HFFc6 (cell line): ENCODE measurements at regions not wholly inside any gene's neighbourhood (a gene's known extent, or its start where the extent isn't known, plus 50 kb on each side); places are given as distances from the start of the nearest gene placed in this dataset.

ENCODE experiments used
- DNase-seq: peaks from one replicate; pipeline ENCODE4 v3.0.0-alpha.2; 2018
- H3K27ac Mint-ChIP-seq: 2 replicates; pipeline ENCODE4 v1.8.0; 2020; ENCODE audit warnings: mild to moderate bottlenecking, mixed read lengths
- H3K27me3 Mint-ChIP-seq: 2 replicates; pipeline ENCODE4 v1.8.0; 2021; ENCODE audit warnings: mild to moderate bottlenecking, moderate library complexity, mixed read lengths; ENCODE audit not compliant: insufficient read depth
- H3K36me3 Mint-ChIP-seq: 2 replicates; pipeline ENCODE4 v1.8.0; 2021; ENCODE audit warnings: low read depth, mixed read lengths
- H3K4me1 Mint-ChIP-seq: 2 replicates; pipeline ENCODE4 v1.8.0; 2020; ENCODE audit warnings: low read depth, mixed read lengths
- H3K4me3 Mint-ChIP-seq: 2 replicates; pipeline ENCODE4 v1.8.0; 2020; ENCODE audit warnings: mild to moderate bottlenecking, moderate library complexity, mixed read lengths
- H3K9me3 Mint-ChIP-seq: 2 replicates; pipeline ENCODE4 v1.8.0; 2020; ENCODE audit warnings: mild to moderate bottlenecking, mixed read lengths
- CTCF ChIP-seq: fragments of 200-600 bp; sonication (generic); IDR thresholded peaks from 2 replicates; pipeline ENCODE4 v1.5.0; 2021; ENCODE audit warnings: antibody characterized with exemption, mild to moderate bottlenecking

DNA sequence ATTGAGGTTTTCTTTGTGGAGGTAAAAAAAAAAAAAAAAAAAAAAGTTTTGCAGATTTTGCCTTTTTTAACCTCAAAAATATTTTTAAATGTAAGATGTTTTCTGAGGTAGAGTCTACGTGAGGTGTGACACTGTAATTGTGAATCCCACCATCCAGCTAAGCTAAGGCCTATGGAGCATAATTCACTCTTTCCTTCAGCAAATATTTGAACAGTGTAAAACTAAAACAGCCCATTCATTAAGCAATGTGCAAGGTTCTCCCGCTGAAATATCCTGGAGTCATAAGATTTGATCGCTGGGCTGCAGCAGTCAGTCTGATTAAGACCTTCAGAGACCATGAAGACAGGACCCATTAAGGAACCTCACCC is 105.1 kb downstream of the HNRNPLL start:
- Mint-ChIP-seq H3K4me3 (no peak overlapping the region), H3K36me3 (peaks cover 3% of the 10 kb centered on the region; the same call in 1 of the 2 replicates), H3K27me3 (peaks cover 27% of the 10 kb centered on the region), H3K27ac (no peak overlapping the region), H3K9me3 (peaks cover 10% of the 10 kb centered on the region), H3K4me1 (no peaks in the 10 kb centered on the region)
- DNase-seq = no peak
- TF ChIP-seq CTCF = no peak

GRCh38 chr2:38496927-38497669 is 105.6 kb downstream of the HNRNPLL start:
- H3K9me3 Mint-ChIP-seq = peaks cover 5% of the 10 kb centered on the region; the same call in 1 of the 2 replicates
- H3K36me3 Mint-ChIP-seq = no peaks in the 10 kb centered on the region
- no peak overlapping the region for H3K27ac Mint-ChIP-seq
- TF ChIP-seq CTCF = no peak
- no peak for DNase-seq
- H3K27me3 Mint-ChIP-seq = peaks cover 24% of the 10 kb centered on the region
- no peak overlapping the region for H3K4me3 Mint-ChIP-seq
- H3K4me1 Mint-ChIP-seq = no peaks in the 10 kb centered on the region

DNA sequence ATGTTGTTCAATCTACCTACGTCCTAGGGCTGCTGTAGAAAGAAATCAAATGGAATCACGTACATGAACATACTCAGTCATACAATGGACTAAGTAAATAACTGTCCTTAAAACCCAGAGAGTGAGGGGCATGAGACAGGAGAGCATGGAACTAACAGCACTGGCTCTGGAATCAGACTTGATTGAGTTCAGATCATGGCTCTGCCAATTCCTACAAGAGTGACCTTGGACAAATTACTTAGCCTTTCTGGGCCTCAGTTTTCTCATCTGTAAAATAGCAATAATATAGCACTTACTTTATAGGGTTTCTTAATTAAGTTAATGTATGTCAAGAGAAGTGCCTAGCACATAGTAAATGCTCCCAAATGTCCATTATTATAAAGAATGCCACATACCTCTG is 106.8 kb downstream of the HNRNPLL start:
- no peaks in the 10 kb centered on the region for H3K9me3 Mint-ChIP-seq
- H3K36me3 Mint-ChIP-seq = no peaks in the 10 kb centered on the region
- no peak overlapping the region for H3K27ac Mint-ChIP-seq
- no peaks in the 10 kb centered on the region for H3K4me1 Mint-ChIP-seq
- no peak overlapping the region for H3K4me3 Mint-ChIP-seq
- H3K27me3 Mint-ChIP-seq = peaks cover 22% of the 10 kb centered on the region
- DNase-seq = no peak
- TF ChIP-seq CTCF = no peak

GRCh38 chr2:38494394-38494793 is 108.3 kb downstream of the HNRNPLL start:
- no peaks in the 10 kb centered on the region for H3K9me3 Mint-ChIP-seq
- H3K4me1 Mint-ChIP-seq = no peaks in the 10 kb centered on the region
- H3K4me3 Mint-ChIP-seq = no peak overlapping the region
- no peak for TF ChIP-seq CTCF
- H3K27me3 Mint-ChIP-seq = peaks cover 19% of the 10 kb centered on the region
- no peak for DNase-seq
- H3K36me3 Mint-ChIP-seq = no peaks in the 10 kb centered on the region
- H3K27ac Mint-ChIP-seq = no peak overlapping the region

- Mint-ChIP-seq H3K36me3 (no peaks in the 10 kb centered on the region), H3K4me3 (no peak overlapping the region), H3K27me3 (peaks cover 13% of the 10 kb centered on the region), H3K9me3 (no peaks in the 10 kb centered on the region), H3K4me1 (no peaks in the 10 kb centered on the region), H3K27ac (no peak overlapping the region)
- no peak for DNase-seq
- no peak for TF ChIP-seq CTCF
Measured at GRCh38 chr2:38492042-38492615, 110.6 kb downstream of the HNRNPLL start.
